ENCODE measurements at regions not wholly inside any gene's neighbourhood (a gene's known extent, or its start where the extent isn't known, plus 50 kb on each side); places are given as distances from the start of the nearest gene placed in this dataset.

GRCh38 chr6:94658929-94659328, 918.4 kb upstream of the MANEA start:
- no peak for TF ChIP-seq SMC3 (IDR thresholded peaks at IDR 0.05)
- TF ChIP-seq CEBPB (IDR thresholded peaks at IDR 0.05): no peak
- TF ChIP-seq, protein P1, sequence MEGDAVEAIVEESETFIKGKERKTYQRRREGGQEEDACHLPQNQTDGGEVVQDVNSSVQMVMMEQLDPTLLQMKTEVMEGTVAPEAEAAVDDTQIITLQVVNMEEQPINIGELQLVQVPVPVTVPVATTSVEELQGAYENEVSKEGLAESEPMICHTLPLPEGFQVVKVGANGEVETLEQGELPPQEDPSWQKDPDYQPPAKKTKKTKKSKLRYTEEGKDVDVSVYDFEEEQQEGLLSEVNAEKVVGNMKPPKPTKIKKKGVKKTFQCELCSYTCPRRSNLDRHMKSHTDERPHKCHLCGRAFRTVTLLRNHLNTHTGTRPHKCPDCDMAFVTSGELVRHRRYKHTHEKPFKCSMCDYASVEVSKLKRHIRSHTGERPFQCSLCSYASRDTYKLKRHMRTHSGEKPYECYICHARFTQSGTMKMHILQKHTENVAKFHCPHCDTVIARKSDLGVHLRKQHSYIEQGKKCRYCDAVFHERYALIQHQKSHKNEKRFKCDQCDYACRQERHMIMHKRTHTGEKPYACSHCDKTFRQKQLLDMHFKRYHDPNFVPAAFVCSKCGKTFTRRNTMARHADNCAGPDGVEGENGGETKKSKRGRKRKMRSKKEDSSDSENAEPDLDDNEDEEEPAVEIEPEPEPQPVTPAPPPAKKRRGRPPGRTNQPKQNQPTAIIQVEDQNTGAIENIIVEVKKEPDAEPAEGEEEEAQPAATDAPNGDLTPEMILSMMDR (IDR thresholded peaks at IDR 0.05): no peak

All from A549 (cell line).